GM13976 (cell line): ENCODE measurements at regions not wholly inside any gene's neighbourhood (a gene's known extent, or its start where the extent isn't known, plus 50 kb on each side); places are given as distances from the start of the nearest gene placed in this dataset.

Source experiments
- DNase-seq: peaks from one replicate; pipeline ENCODE4 v3.0.0; 2012; ENCODE audit warnings: low spot score
- CTCF ChIP-seq: IDR thresholded peaks from 2 replicates; pipeline ENCODE4 v1.5.1; 2012; ENCODE audit warnings: borderline replicate concordance, mild to moderate bottlenecking; ENCODE audit not compliant: insufficient read depth; ENCODE audit errors: extremely low read depth, missing control alignments, control extremely low read depth
- in situ Hi-C: fragments of 300-500 bp; cut with MboI; formaldehyde crosslinking; loops from one replicate; pipeline ENCODE4 v1.12.0; 2022; ENCODE audit warnings: low sequenced_read_pairs, mixed read lengths, inconsistent platforms; ENCODE audit not compliant: unreplicated experiment

DNA sequence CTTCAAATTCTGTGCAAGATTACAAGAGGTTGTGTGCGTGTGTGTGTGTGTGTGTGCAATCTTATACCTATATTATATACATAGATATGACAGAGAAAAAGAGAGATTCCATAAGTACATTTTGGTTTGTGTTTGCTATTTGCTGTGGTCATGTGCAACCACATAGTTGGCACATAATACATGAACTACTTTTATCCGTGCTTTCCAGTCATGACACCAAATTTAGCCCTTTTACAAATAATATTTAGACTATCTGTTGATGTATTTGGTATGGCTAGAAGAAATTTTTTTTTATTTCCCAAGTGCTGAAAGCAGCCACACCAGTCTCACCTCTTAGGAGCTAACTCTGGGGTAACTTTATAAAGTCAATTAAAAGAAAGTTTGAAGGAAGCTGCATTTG, 63.5 kb upstream of the EGFR start:
- no peak for TF ChIP-seq CTCF
- in situ Hi-C loops, result no loop called here
- DNase-seq, result no peak

- DNase-seq, result no peak
- TF ChIP-seq CTCF, result no peak
- in situ Hi-C loops, result no loop called here
Measured at GRCh38 chr7:54955696-54956420, 63.0 kb upstream of the EGFR start.

GRCh38 chr7:54956865-54957264, 62.0 kb upstream of the EGFR start:
- in situ Hi-C loops, result no loop called here
- no peak for DNase-seq
- TF ChIP-seq CTCF, result no peak

DNA sequence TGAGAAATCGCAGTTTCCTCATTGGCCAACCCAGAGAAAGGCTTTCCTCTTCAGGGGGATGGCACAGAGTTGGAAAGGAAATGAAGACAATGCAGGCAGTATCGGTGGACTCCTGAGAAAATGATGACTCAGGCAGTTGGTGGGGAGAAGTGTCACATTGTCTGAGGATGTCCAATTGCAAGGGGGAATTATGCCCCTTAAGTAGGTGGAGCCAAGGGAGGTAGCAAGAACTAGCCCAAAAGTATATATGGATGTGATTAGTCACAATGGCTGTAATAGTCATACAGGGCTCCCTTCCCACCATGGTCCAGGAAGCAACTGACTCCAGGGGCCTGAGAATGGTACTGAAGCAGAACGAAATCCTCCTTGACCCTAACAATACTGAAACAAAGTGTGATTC, 58.3 kb upstream of the EGFR start:
- DNase-seq, result no peak
- TF ChIP-seq CTCF, result no peak
- in situ Hi-C loops, result no loop called here

DNA sequence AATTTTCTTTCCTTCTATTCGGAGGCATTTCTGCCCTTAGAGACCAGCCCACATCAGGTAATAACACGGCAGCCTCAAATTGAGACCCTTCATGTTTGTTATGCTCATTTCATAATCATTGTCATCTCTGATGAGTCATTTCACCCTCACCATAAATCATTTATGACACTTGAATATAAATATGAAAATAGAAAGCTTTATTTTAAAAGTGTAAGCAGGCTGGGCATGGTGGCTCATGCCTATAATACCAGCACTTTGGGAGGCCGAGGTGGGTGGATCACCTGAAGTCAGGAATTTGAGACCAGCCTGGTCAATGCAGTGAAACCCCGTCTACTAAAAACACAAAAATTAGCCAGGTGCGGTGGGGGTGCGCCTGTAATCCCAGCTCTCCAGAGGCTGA, 57.4 kb upstream of the EGFR start:
- in situ Hi-C loops, result no loop called here
- no peak for DNase-seq

DNA sequence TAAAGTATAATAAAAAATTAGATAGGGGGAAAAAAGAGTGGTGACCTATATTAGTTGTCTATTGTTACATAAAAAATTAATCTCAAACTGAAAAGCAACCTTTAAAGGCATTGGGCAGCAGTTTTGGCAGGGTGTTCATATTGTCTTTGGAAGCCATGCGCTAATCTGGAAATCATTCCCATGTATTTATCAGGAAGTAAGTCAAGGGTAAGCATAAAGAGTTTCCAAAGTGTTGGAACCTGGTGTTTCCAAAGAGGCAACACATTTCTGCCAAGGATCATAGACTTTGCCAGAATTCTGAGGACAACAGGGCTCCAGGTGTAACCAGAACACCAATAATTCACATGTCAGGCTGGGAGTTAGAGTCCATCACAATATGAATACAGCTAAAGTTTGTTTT, 55.7 kb upstream of the EGFR start:
- DNase-seq, result no peak
- in situ Hi-C loops, result no loop called here
- TF ChIP-seq CTCF, result no peak

More for the DNA sequence above, 57.4 kb upstream of the EGFR start:
- no peak for TF ChIP-seq CTCF

DNA sequence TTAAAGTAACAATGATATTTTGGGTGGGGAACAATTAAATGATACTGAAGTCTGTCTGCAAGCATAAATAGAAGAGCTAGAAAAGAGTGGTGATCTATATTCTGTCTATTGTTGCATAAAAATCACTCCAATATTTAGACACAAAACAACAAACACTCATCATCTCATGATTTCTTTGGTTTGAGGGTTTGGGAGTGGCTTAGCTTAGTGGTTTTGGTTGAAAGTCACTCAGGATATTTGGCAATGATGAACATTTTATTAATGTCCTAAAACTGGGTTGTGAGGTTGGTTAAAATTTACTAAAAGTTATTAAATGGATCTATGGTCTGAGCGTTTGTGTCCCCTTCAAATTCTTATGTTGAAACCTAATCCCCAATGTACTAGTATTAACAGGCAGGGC, 54.7 kb upstream of the EGFR start:
- no peak for DNase-seq
- in situ Hi-C loops, result no loop called here
- no peak for TF ChIP-seq CTCF
